GM21619 (cell line): ENCODE measurements at regions not wholly inside any gene's neighbourhood (a gene's known extent, or its start where the extent isn't known, plus 50 kb on each side); places are given as distances from the start of the nearest gene placed in this dataset.

Experiments
- ATAC-seq: cut with Tn5 transposase; IDR thresholded peaks from one replicate; pipeline ENCODE4 v1.9.1; 2021; ENCODE audit not compliant: unreplicated experiment

GRCh38 chr3:80096909-80097308 lies 329.1 kb upstream of the ROBO1 start:
- no peak for ATAC-seq

- ATAC-seq: no peak
These were observed 326.8 kb upstream of the ROBO1 start for GRCh38 chr3:80094589-80094988.

GRCh38 chr3:80087767-80088166 lies 320.0 kb upstream of the ROBO1 start:
- no peak for ATAC-seq

GRCh38 chr3:80086426-80086825 lies 318.6 kb upstream of the ROBO1 start:
- no peak for ATAC-seq

GRCh38 chr3:80079886-80080285 lies 312.1 kb upstream of the ROBO1 start:
- no peak for ATAC-seq

GRCh38 chr3:80068459-80068858 lies 300.7 kb upstream of the ROBO1 start:
- ATAC-seq: no peak

DNA sequence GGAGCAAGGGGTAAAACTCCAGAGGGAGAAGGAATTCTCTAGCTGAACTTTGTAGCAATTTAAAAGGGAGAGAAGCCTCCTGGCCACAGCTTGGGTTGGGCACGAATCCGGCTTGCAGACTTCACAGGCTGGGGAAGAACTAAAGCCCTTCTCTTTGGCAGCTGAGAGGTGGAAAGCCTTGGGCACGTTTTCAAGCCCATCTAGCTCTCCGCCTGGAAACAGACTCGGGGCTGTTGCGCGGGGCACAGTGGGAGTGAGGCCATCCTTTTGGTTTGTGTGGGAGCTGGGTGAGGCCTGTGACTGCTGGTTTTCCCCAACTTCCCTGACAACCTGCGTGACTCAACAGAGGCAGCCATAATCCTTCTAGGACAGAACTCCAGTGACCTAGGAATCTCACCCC lies 295.7 kb upstream of the ROBO1 start:
- no peak for ATAC-seq

GRCh38 chr3:80060664-80061063 lies 292.9 kb upstream of the ROBO1 start:
- no peak for ATAC-seq

DNA sequence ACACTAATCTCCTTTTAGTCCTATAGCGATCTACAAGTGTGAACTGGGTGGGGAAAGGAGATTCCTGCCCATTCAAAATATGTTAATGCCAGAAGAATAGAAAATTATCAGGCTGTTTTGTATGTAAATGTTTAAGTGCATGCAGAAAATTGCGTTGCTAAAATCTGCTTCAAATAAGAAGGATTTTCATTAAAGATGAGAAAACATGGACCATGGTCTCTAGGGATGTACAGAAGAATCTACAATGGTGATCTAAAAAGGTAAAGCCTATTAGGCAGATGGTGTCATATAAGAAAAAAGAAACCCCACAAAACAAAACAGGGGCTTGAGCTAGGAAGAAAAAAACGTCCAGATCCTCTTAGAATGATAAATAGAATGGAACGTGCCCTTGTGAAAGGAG lies 287.5 kb upstream of the ROBO1 start:
- no peak for ATAC-seq

DNA sequence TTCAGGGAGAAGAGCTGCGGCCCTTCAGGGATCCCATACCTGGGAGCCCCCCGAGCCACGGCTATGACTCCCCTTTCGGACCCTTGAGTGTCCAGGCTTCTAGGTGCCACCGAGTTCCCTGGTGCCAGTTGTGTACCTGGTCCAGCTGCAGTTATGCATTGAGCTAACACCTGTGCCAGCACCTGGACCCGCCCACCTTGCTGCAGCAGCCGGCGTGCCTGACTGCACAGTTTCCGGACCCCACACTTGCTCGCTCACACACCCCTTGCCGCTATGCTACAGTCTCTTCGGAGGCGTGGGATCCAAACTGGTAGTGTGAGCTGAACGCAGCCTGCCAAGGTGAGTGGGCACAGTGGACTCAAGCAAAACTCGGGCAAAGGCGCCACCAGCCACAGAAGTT lies 284.5 kb upstream of the ROBO1 start:
- no peak for ATAC-seq

GRCh38 chr3:80051602-80051962 lies 283.8 kb upstream of the ROBO1 start:
- ATAC-seq: no peak

- ATAC-seq: no peak
These were observed 283.2 kb upstream of the ROBO1 start for GRCh38 chr3:80050826-80051601.

DNA sequence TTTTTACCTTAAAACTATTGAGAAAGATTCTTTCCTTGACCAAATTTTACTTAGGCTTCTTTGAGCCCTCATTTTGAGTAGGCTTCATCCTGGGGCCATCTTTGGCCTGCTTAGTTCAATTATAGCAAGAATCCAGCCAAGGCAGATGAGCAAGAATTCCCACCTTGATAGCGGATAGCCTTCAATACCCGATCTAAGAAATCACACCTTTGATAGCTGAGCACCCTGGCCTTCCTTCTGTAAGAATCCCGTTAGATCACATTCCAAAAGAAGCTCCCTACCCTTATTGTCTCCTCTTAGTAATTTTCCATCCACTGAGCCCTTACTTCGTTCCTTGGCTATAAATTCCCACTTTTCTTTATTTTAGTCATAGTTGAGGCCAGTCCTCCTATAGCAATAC lies 275.4 kb upstream of the ROBO1 start:
- ATAC-seq: no peak

DNA sequence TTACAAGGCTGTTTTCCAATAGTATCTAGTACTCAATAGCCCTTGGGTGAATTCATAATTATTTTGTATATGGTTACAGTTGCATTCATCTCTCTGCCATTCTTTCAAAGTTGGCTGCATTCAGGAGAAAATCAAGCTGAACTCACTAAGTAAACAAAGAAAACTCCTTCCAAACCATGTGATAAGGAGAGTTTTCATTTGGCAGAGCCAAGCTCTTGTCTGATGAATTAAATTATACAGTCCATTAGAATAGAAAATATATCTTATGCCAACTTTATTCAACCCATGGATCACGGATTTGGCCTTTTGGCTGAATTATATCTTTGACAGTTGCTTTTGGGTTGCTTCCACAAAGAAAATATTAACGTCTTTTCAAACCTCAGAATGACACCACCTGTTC lies 272.3 kb upstream of the ROBO1 start:
- no peak for ATAC-seq

DNA sequence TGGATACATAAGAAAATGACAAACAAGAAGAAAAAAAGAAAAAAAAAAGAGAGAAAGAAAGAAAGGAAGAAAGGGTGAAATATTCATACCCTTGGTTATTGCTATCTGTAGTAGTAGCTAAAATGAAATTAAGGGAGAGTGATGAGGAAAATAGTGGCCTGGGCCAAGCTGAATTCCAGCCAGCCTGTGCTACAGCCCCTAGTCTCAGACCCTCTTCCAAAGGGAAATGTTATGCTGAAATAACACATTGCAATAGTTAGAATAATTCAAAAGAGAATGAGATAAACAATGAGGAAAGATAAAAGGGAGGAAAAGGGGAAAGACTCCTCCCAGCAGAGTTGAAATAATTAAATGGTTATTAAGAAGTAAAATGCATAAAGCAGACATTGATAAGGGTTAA lies 268.4 kb upstream of the ROBO1 start:
- ATAC-seq: no peak

- no peak for ATAC-seq
These were observed 267.2 kb upstream of the ROBO1 start for GRCh38 chr3:80035021-80035420.

- no peak for ATAC-seq
These were observed 255.2 kb upstream of the ROBO1 start for GRCh38 chr3:80023010-80023409.

DNA sequence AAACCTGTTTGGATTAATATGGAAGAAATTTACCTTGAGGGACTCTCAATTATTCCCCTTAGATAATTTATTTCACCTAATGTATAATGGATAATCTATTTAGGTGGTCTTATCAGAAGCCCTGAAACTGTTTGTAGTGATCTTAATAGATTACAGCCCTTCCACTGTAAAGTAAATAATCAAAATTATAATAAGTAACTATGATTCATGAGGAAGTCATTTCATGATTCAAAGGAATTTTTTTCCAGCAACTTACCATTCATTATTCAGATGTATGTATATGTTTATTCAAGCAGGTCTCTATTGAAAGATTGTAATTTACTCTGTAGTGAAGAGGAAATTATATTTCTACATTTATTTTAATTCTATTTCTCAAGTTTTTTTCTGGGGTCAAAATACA lies 250.6 kb upstream of the ROBO1 start:
- no peak for ATAC-seq

- ATAC-seq: no peak
These were observed 249.6 kb upstream of the ROBO1 start for GRCh38 chr3:80017369-80017768.

DNA sequence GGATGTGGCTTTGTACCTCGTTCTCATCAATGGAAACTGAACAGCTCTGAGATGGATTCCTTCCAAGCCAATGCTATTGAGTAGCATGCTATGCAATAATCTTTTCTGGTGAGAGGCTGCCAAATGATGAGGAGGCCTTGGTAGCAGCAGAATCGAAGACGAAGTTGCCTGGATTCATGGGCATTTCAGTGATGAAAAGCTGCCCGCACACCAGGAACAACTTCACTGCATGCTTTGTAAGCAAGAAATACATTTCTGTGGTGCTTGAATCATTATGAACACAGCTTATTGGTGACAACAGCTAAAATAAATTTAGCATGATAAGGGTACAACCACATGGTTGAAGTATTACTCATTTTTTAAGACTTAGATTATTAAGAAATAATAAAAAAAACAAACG lies 246.8 kb upstream of the ROBO1 start:
- ATAC-seq: no peak

DNA sequence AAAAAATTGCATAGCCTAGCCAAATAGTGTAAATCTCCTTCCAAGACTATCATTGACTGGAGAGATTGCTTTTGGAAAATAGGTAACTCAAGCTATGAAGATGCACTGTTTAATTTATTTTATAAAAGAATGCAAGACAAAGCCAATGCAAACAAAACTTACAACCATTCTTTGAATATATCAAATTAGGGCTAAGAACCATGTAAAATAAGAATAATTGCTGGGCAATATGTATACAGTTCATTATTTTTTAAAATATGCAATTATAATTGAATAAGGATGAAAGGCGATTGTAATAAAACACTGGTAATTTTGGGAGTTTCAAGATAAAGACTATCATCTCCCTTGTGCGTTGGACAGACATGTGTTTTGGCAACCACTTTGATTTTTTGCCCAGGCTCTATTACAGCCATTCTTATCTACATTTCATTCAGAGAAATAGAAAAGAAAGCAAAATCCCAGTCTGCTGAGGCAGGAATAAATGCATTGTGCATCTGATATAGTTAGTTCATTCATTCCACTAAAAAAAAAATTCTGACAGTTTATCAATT lies 242.3 kb upstream of the ROBO1 start:
- ATAC-seq: no peak

- ATAC-seq: no peak
These were observed 239.7 kb upstream of the ROBO1 start for GRCh38 chr3:80007522-80007921.

GRCh38 chr3:80006315-80006714 lies 238.5 kb upstream of the ROBO1 start:
- ATAC-seq: no peak
